ENCODE measurements at regions not wholly inside any gene's neighbourhood (a gene's known extent, or its start where the extent isn't known, plus 50 kb on each side); places are given as distances from the start of the nearest gene placed in this dataset.

GRCh38 chr14:98181768-98182167 lies 1090.2 kb downstream of the BCL11B start:
- no peak for TF ChIP-seq POLR2A (IDR thresholded peaks at IDR 0.05)
- TF ChIP-seq CTCF (IDR thresholded peaks at IDR 0.05) = no peak
- no peak for TF ChIP-seq POLR2AphosphoS5 (IDR thresholded peaks at IDR 0.05)
- no peak for TF ChIP-seq EP300 (IDR thresholded peaks at IDR 0.05)
